HepG2 (cell line): ENCODE measurements at regions not wholly inside any gene's neighbourhood (a gene's known extent, or its start where the extent isn't known, plus 50 kb on each side); places are given as distances from the start of the nearest gene placed in this dataset.

ENCODE experiments used
- CC2D1A ChIP-seq: sonication (generic); formaldehyde crosslinking; IDR thresholded peaks from 2 replicates; pipeline ENCODE4 v1.8.1; 2023; ENCODE audit warnings: mild to moderate bottlenecking, missing genetic modification reagents
- EZH2 ChIP-seq: conservative IDR thresholded peaks from 2 replicates; pipeline ENCODE4 v1.6.1; 2012; ENCODE audit warnings: mild to moderate bottlenecking, low read depth, low read length, moderate library complexity
- SALL1 ChIP-seq: sonication (generic); formaldehyde crosslinking; IDR thresholded peaks from 2 replicates; pipeline ENCODE4 v1.8.0; 2022; ENCODE audit warnings: mild to moderate bottlenecking, missing genetic modification reagents
- SKI ChIP-seq: fragments of 450-650 bp; IDR thresholded peaks from one replicate; pipeline ENCODE4 v1.6.1; 2018; ENCODE audit warnings: mild to moderate bottlenecking; ENCODE audit not compliant: partially characterized antibody
- TOE1 ChIP-seq: sonication (generic); formaldehyde crosslinking; IDR thresholded peaks from 2 replicates; pipeline ENCODE4 v1.4.0; 2020; ENCODE audit warnings: mild to moderate bottlenecking, missing genetic modification reagents
- TF ChIP-seq, protein P1 (sequence below), 2 experiments: sonication (generic) in 1 of 2; formaldehyde crosslinking in 1 of 2; IDR thresholded peaks; 2 replicates each; pipeline versions ENCODE4 v1.5.1 to v1.6.1; 2011 to 2020; ENCODE audit warnings: borderline replicate concordance in 1 of 2, low read depth in 1 of 2, low read length in 1 of 2, mild to moderate bottlenecking in 1 of 2, missing genetic modification reagents in 1 of 2, moderate library complexity in 1 of 2

- TF ChIP-seq EZH2 (no peak), TOE1 (no peak), SALL1 (no peak), SKI (no peak), CC2D1A (CRISPR knock-in tag) (no peak)
- TF ChIP-seq, protein P1, sequence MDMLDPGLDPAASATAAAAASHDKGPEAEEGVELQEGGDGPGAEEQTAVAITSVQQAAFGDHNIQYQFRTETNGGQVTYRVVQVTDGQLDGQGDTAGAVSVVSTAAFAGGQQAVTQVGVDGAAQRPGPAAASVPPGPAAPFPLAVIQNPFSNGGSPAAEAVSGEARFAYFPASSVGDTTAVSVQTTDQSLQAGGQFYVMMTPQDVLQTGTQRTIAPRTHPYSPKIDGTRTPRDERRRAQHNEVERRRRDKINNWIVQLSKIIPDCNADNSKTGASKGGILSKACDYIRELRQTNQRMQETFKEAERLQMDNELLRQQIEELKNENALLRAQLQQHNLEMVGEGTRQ (IDR thresholded peaks at IDR 0.05; ENCODE audit: low read depth, low read length), result no peak
- TF ChIP-seq, protein P1 (CRISPR knock-in tag; IDR thresholded peaks at IDR 0.05; ENCODE audit: borderline replicate concordance), result no peak
Observed at GRCh38 chr17:70268383-70268782, 99.1 kb downstream of the KCNJ2 start.
